SH-SY5Y (cell line): ENCODE measurements at regions not wholly inside any gene's neighbourhood (a gene's known extent, or its start where the extent isn't known, plus 50 kb on each side); places are given as distances from the start of the nearest gene placed in this dataset.

Source experiments
- GATA2 ChIP-seq: IDR thresholded peaks from 2 replicates; pipeline ENCODE4 v1.6.1; 2011; ENCODE audit warnings: mild to moderate bottlenecking, low read depth, low read length
- GATA3 ChIP-seq: IDR thresholded peaks from 2 replicates; pipeline ENCODE4 v1.6.1; 2011; ENCODE audit warnings: low read depth, mild to moderate bottlenecking, low read length, moderate library complexity

- no peak for TF ChIP-seq GATA3
- no peak for TF ChIP-seq GATA2
These were observed 124.2 kb upstream of the ZNF516 start for GRCh38 chr18:76619261-76619620.

GRCh38 chr18:76618721-76619120, 123.7 kb upstream of the ZNF516 start:
- TF ChIP-seq GATA3, result no peak
- no peak for TF ChIP-seq GATA2

GRCh38 chr18:76616373-76616772, 121.3 kb upstream of the ZNF516 start:
- TF ChIP-seq GATA2 (no peak), GATA3 (no peak)

GRCh38 chr18:76615065-76615733, 120.2 kb upstream of the ZNF516 start:
- TF ChIP-seq GATA2 (no peak), GATA3 (no peak)

- TF ChIP-seq GATA3 (no peak), GATA2 (no peak)
These were observed 118.7 kb upstream of the ZNF516 start for GRCh38 chr18:76613755-76614120.

GRCh38 chr18:76613053-76613754, 118.2 kb upstream of the ZNF516 start:
- TF ChIP-seq GATA2, result no peak
- no peak for TF ChIP-seq GATA3

- TF ChIP-seq GATA2, result no peak
- TF ChIP-seq GATA3, result no peak
These were observed 116.1 kb upstream of the ZNF516 start for GRCh38 chr18:76610933-76611749.

GRCh38 chr18:76610012-76610411, 115.0 kb upstream of the ZNF516 start:
- no peak for TF ChIP-seq GATA3
- no peak for TF ChIP-seq GATA2

GRCh38 chr18:76605341-76605929, 110.4 kb upstream of the ZNF516 start:
- TF ChIP-seq GATA3 (no peak), GATA2 (no peak)

GRCh38 chr18:76604935-76605240, 109.8 kb upstream of the ZNF516 start:
- TF ChIP-seq GATA3 (no peak), GATA2 (no peak)

- no peak for TF ChIP-seq GATA2
These were observed 109.3 kb upstream of the ZNF516 start for GRCh38 chr18:76604108-76604934.

GRCh38 chr18:76602191-76602590, 107.1 kb upstream of the ZNF516 start:
- TF ChIP-seq GATA2 (no peak), GATA3 (no peak)

GRCh38 chr18:76594966-76595365, 99.9 kb upstream of the ZNF516 start:
- TF ChIP-seq GATA2, result no peak
- TF ChIP-seq GATA3, result no peak

- no peak for TF ChIP-seq GATA3
- TF ChIP-seq GATA2, result no peak
These were observed 98.8 kb upstream of the ZNF516 start for GRCh38 chr18:76593843-76594242.
